H1 (cell line): ENCODE measurements at regions not wholly inside any gene's neighbourhood (a gene's known extent, or its start where the extent isn't known, plus 50 kb on each side); places are given as distances from the start of the nearest gene placed in this dataset.

Source experiments
- CTCF ChIA-PET: fragments of 300-600 bp; sonication (Branson Sonifier 250); formaldehyde crosslinking; loops from one replicate; lab custom pipeline; 2021; ENCODE audit not compliant: partially characterized antibody; lab: Charles Lee
- POLR2A ChIA-PET: fragments of 300-600 bp; sonication (Branson Sonifier 250); formaldehyde crosslinking; loops from one replicate; lab custom pipeline; 2021; ENCODE audit warnings: inconsistent platforms; ENCODE audit not compliant: partially characterized antibody; lab: Charles Lee
- DNase-seq, 2 experiments: peaks; one replicate each; pipeline versions ENCODE4 v3.0.0 to v3.0.0-alpha.2; 2010 to 2022; ENCODE audit warnings: low spot score in 2 of 2, low read depth in 1 of 2, mixed read lengths in 1 of 2
- FAIRE-seq: peaks from 2 replicates; lab custom pipeline; 2011; peaks lifted over from hg19 to GRCh38; lab: Jason Lieb, UNC
- H2AFZ ChIP-seq: 2 replicates; pipeline ENCODE4 v1.8.1; 2012; ENCODE audit warnings: low read length, inconsistent platforms
- H2AK5ac ChIP-seq: 2 replicates; pipeline ENCODE4 v1.6.1; 2013; ENCODE audit warnings: low read depth, low read length
- H2BK120ac ChIP-seq: replicated peaks from 2 replicates; pipeline ENCODE3; 2013; ENCODE audit warnings: low read depth, low read length, inconsistent platforms
- H2BK12ac ChIP-seq: 2 replicates; pipeline ENCODE4 v1.6.1; 2013; ENCODE audit warnings: low read depth, low read length
- H2BK15ac ChIP-seq: 2 replicates; pipeline ENCODE4 v1.6.1; 2013; ENCODE audit warnings: low read length
- H2BK20ac ChIP-seq: 2 replicates; pipeline ENCODE4 v1.6.1; 2013; ENCODE audit warnings: low read length
- H2BK5ac ChIP-seq: 2 replicates; pipeline ENCODE4 v1.6.1; 2013; ENCODE audit warnings: low read depth, low read length
- H3K14ac ChIP-seq: 2 replicates; pipeline ENCODE4 v1.6.1; 2013; ENCODE audit warnings: inconsistent platforms; ENCODE audit not compliant: insufficient read length
- H3K18ac ChIP-seq: 2 replicates; pipeline ENCODE4 v1.6.1; 2013; ENCODE audit warnings: low read length; ENCODE audit errors: extremely low read depth
- H3K23ac ChIP-seq: 2 replicates; pipeline ENCODE4 v1.6.1; 2013; ENCODE audit warnings: inconsistent platforms; ENCODE audit not compliant: insufficient read length
- H3K23me2 ChIP-seq: 2 replicates; pipeline ENCODE4 v1.6.1; 2013; ENCODE audit warnings: low read depth, low read length
- H3K27ac ChIP-seq: 2 replicates; pipeline ENCODE4 v1.6.1; 2011; ENCODE audit warnings: low read depth, low read length, inconsistent platforms
- H3K27me3 ChIP-seq, 4 experiments: replicated peaks in 1 of 4; 1 replicate in 1 of 4; 2 replicates in 3 of 4; pipeline versions ENCODE4 v1.6.1 to v1.8.1; 2011 to 2013; ENCODE audit warnings: low read length in 3 of 4, mild to moderate bottlenecking in 3 of 4, inconsistent platforms in 2 of 4, mixed read lengths in 2 of 4, moderate library complexity in 1 of 4; ENCODE audit not compliant: control insufficient read depth in 3 of 4, insufficient read depth in 3 of 4; ENCODE audit errors: extremely low read depth in 1 of 4
- H3K36me3 ChIP-seq, 4 experiments: 2 replicates each; pipeline versions ENCODE4 v1.6.1 to v1.8.1; 2011 to 2013; ENCODE audit warnings: mild to moderate bottlenecking in 4 of 4, low read length in 3 of 4, moderate library complexity in 2 of 4, control low read depth in 1 of 4, inconsistent platforms in 1 of 4; ENCODE audit not compliant: insufficient read depth in 4 of 4, control insufficient read depth in 2 of 4
- H3K4ac ChIP-seq: replicated peaks from 2 replicates; pipeline ENCODE3; 2013; ENCODE audit warnings: low read length, low read depth, mixed read lengths, inconsistent platforms; ENCODE audit not compliant: insufficient read length
- H3K4me1 ChIP-seq, 4 experiments: replicated peaks in 1 of 4; 1 replicate in 1 of 4; 2 replicates in 3 of 4; pipeline versions ENCODE4 v1.6.1 to v1.8.1; 2011 to 2013; ENCODE audit warnings: low read length in 3 of 4, inconsistent platforms in 2 of 4, mixed read lengths in 1 of 4; ENCODE audit not compliant: insufficient read depth in 4 of 4, control insufficient read depth in 3 of 4
- H3K4me2 ChIP-seq, 2 experiments: 2 replicates each; pipeline versions ENCODE4 v1.6.1 to v1.8.1; 2011 to 2013; ENCODE audit warnings: low read depth in 2 of 2, low read length in 2 of 2, control low read depth in 1 of 2, inconsistent platforms in 1 of 2, mild to moderate bottlenecking in 1 of 2; ENCODE audit not compliant: insufficient read depth in 1 of 2
- H3K4me3 ChIP-seq, 4 experiments: fragments of 200-600, 300-600 bp in 1 of 4; sonication (generic), shearing (Covaris generic), sonication (Bioruptor Twin) in 1 of 4; 2 replicates each; pipeline versions ENCODE4 v1.5.1 to v1.8.1; 2011 to 2016; ENCODE audit warnings: low read length in 4 of 4, low read depth in 3 of 4, control low read depth in 2 of 4, inconsistent platforms in 2 of 4, mild to moderate bottlenecking in 2 of 4, mixed read lengths in 1 of 4, moderate library complexity in 1 of 4; ENCODE audit not compliant: insufficient read depth in 2 of 4; ENCODE audit errors: extremely low read depth in 1 of 4
- H3K56ac ChIP-seq: replicated peaks from 2 replicates; pipeline ENCODE3; 2013; ENCODE audit warnings: low read depth, mild to moderate bottlenecking, mixed read lengths, low read length, inconsistent platforms; ENCODE audit not compliant: insufficient read length
- H3K79me1 ChIP-seq: 2 replicates; pipeline ENCODE4 v1.6.1; 2013; ENCODE audit warnings: low read depth, low read length, control low read depth
- H3K79me2 ChIP-seq, 2 experiments: 2 replicates each; pipeline versions ENCODE4 v1.6.1 to v1.8.1; 2012 to 2013; ENCODE audit warnings: low read length in 2 of 2, mild to moderate bottlenecking in 2 of 2, inconsistent platforms in 1 of 2; ENCODE audit not compliant: insufficient read depth in 2 of 2, control insufficient read depth in 1 of 2
- H3K9ac ChIP-seq, 4 experiments: replicated peaks in 1 of 4; 1 replicate in 1 of 4; 2 replicates in 3 of 4; pipeline versions ENCODE4 v1.6.1 to v1.8.1; 2011 to 2013; ENCODE audit warnings: low read depth in 3 of 4, low read length in 3 of 4, control low read depth in 2 of 4, mild to moderate bottlenecking in 2 of 4, moderate library complexity in 2 of 4, inconsistent platforms in 1 of 4; ENCODE audit errors: extremely low read depth in 1 of 4
- H3K9me3 ChIP-seq, 2 experiments: 2 replicates each; pipeline versions ENCODE4 v1.6.1 to v1.8.1; 2012 to 2013; ENCODE audit warnings: mild to moderate bottlenecking in 2 of 2, moderate library complexity in 2 of 2, control low read depth in 1 of 2, inconsistent platforms in 1 of 2, low read depth in 1 of 2, low read length in 1 of 2, mixed read lengths in 1 of 2; ENCODE audit not compliant: insufficient read depth in 2 of 2
- H4K20me1 ChIP-seq, 2 experiments: replicated peaks in 1 of 2; 2 replicates each; pipeline versions ENCODE3 to v1.8.1; 2011 to 2013; ENCODE audit warnings: inconsistent platforms in 2 of 2, low read length in 2 of 2, mild to moderate bottlenecking in 1 of 2; ENCODE audit not compliant: insufficient read depth in 2 of 2, control insufficient read depth in 1 of 2
- H4K5ac ChIP-seq: 2 replicates; pipeline ENCODE4 v1.6.1; 2013; ENCODE audit warnings: low read length, low read depth, mixed read lengths, inconsistent platforms; ENCODE audit not compliant: insufficient read length
- H4K8ac ChIP-seq: 2 replicates; pipeline ENCODE4 v1.8.0; 2013; ENCODE audit warnings: mild to moderate bottlenecking, moderate library complexity, low read length, inconsistent platforms; ENCODE audit not compliant: insufficient read depth; ENCODE audit errors: extremely low read depth
- H4K91ac ChIP-seq: replicated peaks from 2 replicates; pipeline ENCODE3; 2013; ENCODE audit warnings: low read length, mixed read lengths, inconsistent platforms; ENCODE audit not compliant: insufficient read length
- ASH2L ChIP-seq: fragments of 200-600, 300-600 bp; sonication (generic); IDR thresholded peaks from one replicate; pipeline ENCODE4 v1.7.1; 2017; ENCODE audit warnings: low read length
- CHD1 ChIP-seq: IDR thresholded peaks from 2 replicates; pipeline ENCODE4 v1.6.1; 2012; ENCODE audit warnings: low read depth, low read length, improper control_type of control experiment
- GTF2F1 ChIP-seq: IDR thresholded peaks from 2 replicates; pipeline ENCODE4 v1.6.1; 2012; ENCODE audit warnings: low read depth, low read length, improper control_type of control experiment, borderline replicate concordance
- HDAC6 ChIP-seq: IDR thresholded peaks from one replicate; pipeline ENCODE4 v1.7.1; 2012; ENCODE audit warnings: low read depth, mild to moderate bottlenecking, inconsistent platforms, low read length, moderate library complexity
- PHF8 ChIP-seq: fragments of 200-600 bp; sonication (generic); conservative IDR thresholded peaks from 2 replicates; pipeline ENCODE4 v1.7.1; 2012; ENCODE audit warnings: low read depth, mild to moderate bottlenecking, inconsistent platforms, low read length, moderate library complexity
- SP4 ChIP-seq: IDR thresholded peaks from 2 replicates; pipeline ENCODE4 v1.6.1; 2012; ENCODE audit warnings: low read length, inconsistent platforms
- TAF7 ChIP-seq: optimal IDR thresholded peaks from 2 replicates; pipeline ENCODE3; 2011; ENCODE audit warnings: low read depth, mild to moderate bottlenecking, inconsistent platforms, low read length, moderate library complexity, borderline replicate concordance
- WGBS, 2 experiments: shearing (Covaris generic) in 1 of 2; methylation state at CpG; one replicate each; pipeline versions ENCODE4 v1.1.6 to v1.1.7; 2013 to 2015; ENCODE audit warnings: low lambda C conversion rate in 2 of 2, mixed read lengths in 2 of 2, inconsistent platforms in 1 of 2, low coverage in 1 of 2, missing lambda C conversion rate in 1 of 2; ENCODE audit not compliant: insufficient replicate concordance in 2 of 2, insufficient coverage in 1 of 2, insufficient read length in 1 of 2; ENCODE audit errors: extremely low coverage in 1 of 2, missing lambda C conversion rate in 1 of 2; 5-methylcytosine and 5-hydroxymethylcytosine counted together
- TF ChIP-seq, protein P1 (sequence below): IDR thresholded peaks from 2 replicates; pipeline ENCODE4 v1.6.1; 2012; ENCODE audit warnings: inconsistent platforms

- TF ChIP-seq GTF2F1, result no peak
- TF ChIP-seq TAF7, result no peak
- no peak for TF ChIP-seq HDAC6
- TF ChIP-seq, protein P1, sequence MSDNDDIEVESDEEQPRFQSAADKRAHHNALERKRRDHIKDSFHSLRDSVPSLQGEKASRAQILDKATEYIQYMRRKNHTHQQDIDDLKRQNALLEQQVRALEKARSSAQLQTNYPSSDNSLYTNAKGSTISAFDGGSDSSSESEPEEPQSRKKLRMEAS, result no peak
- TF ChIP-seq ASH2L, result no peak
- TF ChIP-seq CHD1, result no peak
- no peak for TF ChIP-seq SP4
- TF ChIP-seq PHF8, result no peak
- H3K4ac ChIP-seq, result no peak overlapping the region
- H3K4me3 ChIP-seq, result no peak overlapping the region
- no peak overlapping the region for H3K27ac ChIP-seq
- H3K23ac ChIP-seq, result no peak overlapping the region
- H2BK5ac ChIP-seq, result no peak overlapping the region
- no peaks in the 10 kb centered on the region for H4K20me1 ChIP-seq
- ChIA-PET CTCF (interaction anchor here (1.4 kb wide), 1 partner anchor 9 kb away, joined by 3 read pairs; no protein-coding TSS in a partner anchor), POLR2A (no interaction called here)
- H3K23me2 ChIP-seq, result peaks cover 2% of the 10 kb centered on the region; the same call in 1 of the 2 replicates
- no peak overlapping the region for H4K91ac ChIP-seq
- no peak overlapping the region for H2BK12ac ChIP-seq
- no peak overlapping the region for H2AFZ ChIP-seq
- H2BK15ac ChIP-seq, result no peak overlapping the region
- no peaks in the 10 kb centered on the region for H3K79me1 ChIP-seq
- H2AK5ac ChIP-seq, result no peak overlapping the region
- H3K79me2 ChIP-seq, result no peaks in the 10 kb centered on the region
- peaks cover 77 to 86% of the 10 kb centered on the region in 2 experiments for H3K9me3 ChIP-seq
- H3K14ac ChIP-seq, result no peak overlapping the region
- FAIRE-seq (no peak), DNase-seq (no peak)
- H3K56ac ChIP-seq, result no peak overlapping the region
- H4K8ac ChIP-seq, result no peak overlapping the region
- no peak overlapping the region for H2BK120ac ChIP-seq
- H3K18ac ChIP-seq, result no peak overlapping the region
- no peak overlapping the region for H4K5ac ChIP-seq
- no peaks in the 10 kb centered on the region for H3K36me3 ChIP-seq
- 72% methylated on average over 9 of the region's 9 CpGs; no CpG with 5 or more reads in 1 of the 2 experiments for WGBS, 2 experiments
- H2BK20ac ChIP-seq, result no peak overlapping the region
- no peaks in the 10 kb centered on the region for H3K4me1 ChIP-seq
- no peaks in the 10 kb centered on the region for H3K27me3 ChIP-seq
- no peak overlapping the region for H3K9ac ChIP-seq
- no peak overlapping the region for H3K4me2 ChIP-seq
These were observed 471.1 kb downstream of the TBC1D22A start for GRCh38 chr22:47233316-47234243.
